LNCAP (cell line): ENCODE measurements at regions not wholly inside any gene's neighbourhood (a gene's known extent, or its start where the extent isn't known, plus 50 kb on each side); places are given as distances from the start of the nearest gene placed in this dataset.

Experiments
- CTCF ChIP-seq: fragments of 450-650 bp; IDR thresholded peaks from 2 replicates; pipeline ENCODE4 v1.5.1; 2017; ENCODE audit warnings: mild to moderate bottlenecking

- TF ChIP-seq CTCF, result no peak
These were observed 52.7 kb upstream of the PELI1 start for GRCh38 chr2:64196963-64197362.

- TF ChIP-seq CTCF, result no peak
These were observed 56.9 kb upstream of the PELI1 start for GRCh38 chr2:64201151-64201550.

DNA sequence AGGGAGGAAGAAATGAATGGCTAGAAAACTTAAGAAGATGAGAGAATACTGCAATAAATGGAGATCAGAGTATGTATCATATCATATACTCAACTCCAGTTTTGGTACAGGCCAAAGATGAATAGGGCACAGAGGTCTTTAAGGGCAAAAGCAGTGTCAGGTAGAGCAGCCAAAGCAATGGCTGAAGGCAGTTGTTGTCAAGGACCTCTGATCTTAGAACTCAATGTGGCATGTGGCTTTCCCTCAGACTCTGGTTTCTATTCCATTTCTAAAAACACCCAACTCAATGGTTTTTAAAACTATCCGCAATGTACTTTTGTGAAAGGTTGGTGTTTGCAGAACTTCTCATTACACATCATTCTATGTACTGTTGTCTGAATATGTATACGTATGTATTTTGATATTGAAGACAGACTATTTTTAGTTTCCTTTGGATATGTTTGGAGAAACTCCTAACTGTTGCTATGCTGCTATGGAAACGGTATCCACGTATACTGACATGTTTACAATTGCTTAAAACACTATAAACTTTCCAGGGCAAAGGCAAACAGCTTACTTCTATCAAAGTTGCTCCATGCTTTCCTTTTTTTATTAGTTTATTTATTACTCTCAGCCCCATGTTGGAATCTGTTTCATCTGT lies 58.1 kb upstream of the PELI1 start:
- no peak for TF ChIP-seq CTCF

DNA sequence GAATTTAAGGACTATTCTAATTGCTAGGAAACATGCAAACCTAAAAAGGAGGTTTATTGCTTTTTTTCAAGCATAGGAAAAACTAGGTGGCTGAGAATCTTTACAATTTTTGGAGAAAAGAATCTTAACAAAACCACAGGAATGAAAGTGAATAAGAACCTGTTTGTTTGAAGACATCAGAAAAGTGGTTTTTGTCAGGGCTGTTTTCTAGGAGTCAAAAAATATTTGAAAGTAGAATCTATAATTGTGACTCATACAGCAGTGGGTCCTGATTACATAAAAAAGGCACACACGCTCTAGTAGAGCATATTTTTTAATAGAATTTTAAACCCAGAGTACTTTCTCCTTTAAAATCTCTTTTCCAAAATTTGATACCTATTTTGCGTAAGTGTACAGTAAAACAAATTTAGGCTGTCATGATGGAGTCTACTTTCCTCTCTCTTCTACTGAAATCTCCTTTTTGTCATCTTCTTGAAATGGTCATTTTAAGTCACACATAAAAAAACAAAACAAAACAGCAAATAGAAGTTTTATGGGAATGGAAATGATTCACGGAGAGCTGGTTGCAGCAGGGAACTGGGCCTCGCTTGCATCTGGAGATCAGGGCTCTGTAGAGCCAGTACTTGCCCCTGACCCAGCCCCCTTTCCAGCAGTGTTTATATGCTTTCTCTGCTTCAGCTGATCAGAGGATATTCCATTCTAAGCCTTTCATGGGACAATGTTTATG lies 59.1 kb upstream of the PELI1 start:
- TF ChIP-seq CTCF, result no peak

DNA sequence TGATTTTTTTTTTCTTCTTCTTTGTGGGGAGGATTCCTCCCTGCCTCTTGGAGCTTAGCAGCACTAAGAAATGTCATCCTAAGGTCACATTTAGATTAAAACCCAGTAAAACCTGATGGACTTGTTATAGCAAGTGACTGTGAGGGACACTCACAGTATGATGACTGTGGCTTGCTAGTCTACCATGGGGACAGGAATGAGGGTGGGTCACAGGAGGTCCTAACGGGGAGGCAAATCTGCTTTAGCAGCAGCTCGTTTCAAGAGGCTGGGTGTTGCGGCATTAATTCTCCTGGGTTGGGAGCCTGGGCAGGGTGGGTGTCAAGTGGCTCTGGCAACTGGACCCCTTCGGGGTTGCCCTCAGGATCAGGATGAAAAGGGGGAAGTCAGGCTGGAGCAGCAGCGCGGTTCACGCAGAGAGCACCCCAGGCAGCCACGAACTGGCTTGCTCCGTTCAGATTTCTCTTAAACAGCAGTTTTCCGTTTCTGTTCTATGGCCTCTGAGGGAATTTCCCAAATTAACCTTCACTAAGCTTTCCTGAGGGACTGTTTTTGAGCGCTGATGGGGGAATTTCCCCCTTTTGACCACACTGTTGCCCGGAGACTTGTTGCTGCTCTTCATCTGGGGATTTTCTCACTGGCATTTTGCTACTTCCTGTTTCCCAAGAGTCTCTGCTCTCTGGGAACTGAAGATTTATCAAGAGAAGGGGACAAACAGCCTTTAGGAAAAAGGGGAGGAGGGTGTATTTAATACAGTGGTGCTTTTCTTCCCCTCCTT lies 59.8 kb upstream of the PELI1 start:
- no peak for TF ChIP-seq CTCF

GRCh38 chr2:64204703-64205102 lies 60.5 kb upstream of the PELI1 start:
- no peak for TF ChIP-seq CTCF

DNA sequence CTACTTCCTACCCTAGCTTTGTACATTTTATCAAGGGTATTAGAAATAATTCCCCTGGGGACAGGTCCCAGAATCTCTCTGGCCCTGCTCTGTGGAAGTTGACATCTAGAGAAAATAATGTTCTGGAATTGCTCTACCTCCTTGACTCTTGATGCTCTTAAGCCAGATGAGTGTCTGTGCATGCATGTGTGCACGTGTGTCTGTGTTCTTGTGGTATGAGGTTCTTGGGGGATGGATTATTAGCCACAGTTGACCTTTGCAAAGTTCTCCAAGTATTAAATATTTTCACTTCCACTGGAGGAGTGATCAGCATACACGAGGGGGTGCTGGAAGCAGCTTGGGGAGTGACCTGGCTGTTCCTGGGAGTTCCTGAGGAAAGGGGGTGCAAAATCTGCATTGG lies 61.2 kb upstream of the PELI1 start:
- no peak for TF ChIP-seq CTCF
